GM19239 (cell line): ENCODE measurements at regions not wholly inside any gene's neighbourhood (a gene's known extent, or its start where the extent isn't known, plus 50 kb on each side); places are given as distances from the start of the nearest gene placed in this dataset.
"Not testable (repeated sequence)": the region's sequence is repeated elsewhere in the genome, so short reads cannot be mapped to it uniquely, and the experiment has no call there.

ENCODE experiments used
- DNase-seq: peaks from one replicate; pipeline ENCODE4 v3.0.0; 2011; ENCODE audit warnings: low spot score; ENCODE audit not compliant: insufficient read length
- FAIRE-seq: peaks from 2 replicates; lab custom pipeline; 2011; peaks lifted over from hg19 to GRCh38; lab: Jason Lieb, UNC

GRCh38 chr6:55049866-55050265 is 124.4 kb upstream of the HCRTR2 start:
- FAIRE-seq (no peak), DNase-seq (no peak)

- no peak for DNase-seq
- FAIRE-seq = no peak
These were observed 121.5 kb upstream of the HCRTR2 start for GRCh38 chr6:55052846-55053245.

- DNase-seq (no peak), FAIRE-seq (no peak)
These were observed 115.6 kb upstream of the HCRTR2 start for GRCh38 chr6:55058682-55059081.

GRCh38 chr6:55064711-55065420 is 109.4 kb upstream of the HCRTR2 start:
- FAIRE-seq (no peak), DNase-seq (no peak)

GRCh38 chr6:55069132-55069781 is 105.1 kb upstream of the HCRTR2 start:
- FAIRE-seq = no peak
- no peak for DNase-seq

- FAIRE-seq (no peak), DNase-seq (no peak)
These were observed 92.3 kb upstream of the HCRTR2 start for GRCh38 chr6:55082021-55082420.

- not testable (repeated sequence) for DNase-seq, FAIRE-seq
These were observed 86.3 kb upstream of the HCRTR2 start for GRCh38 chr6:55088011-55088410.

GRCh38 chr6:55088902-55089301 is 85.4 kb upstream of the HCRTR2 start:
- DNase-seq (no peak), FAIRE-seq (no peak)

- FAIRE-seq = no peak
- DNase-seq = no peak
These were observed 85.0 kb upstream of the HCRTR2 start for GRCh38 chr6:55089325-55089724.

GRCh38 chr6:55100686-55101085 is 73.6 kb upstream of the HCRTR2 start:
- DNase-seq (no peak), FAIRE-seq (no peak)

GRCh38 chr6:55101157-55101556 is 73.2 kb upstream of the HCRTR2 start:
- FAIRE-seq (no peak), DNase-seq (no peak)

- no peak for DNase-seq
These were observed 65.9 kb upstream of the HCRTR2 start for GRCh38 chr6:55108134-55109130.

GRCh38 chr6:55117267-55117666 is 57.0 kb upstream of the HCRTR2 start:
- FAIRE-seq (no peak), DNase-seq (no peak)

More at GRCh38 chr6:55108134-55109130, 65.9 kb upstream of the HCRTR2 start:
- no peak for FAIRE-seq

- not testable (repeated sequence) for FAIRE-seq, DNase-seq
These were observed 50.1 kb upstream of the HCRTR2 start for GRCh38 chr6:55124241-55124640.
